ENCODE measurements at regions not wholly inside any gene's neighbourhood (a gene's known extent, or its start where the extent isn't known, plus 50 kb on each side); places are given as distances from the start of the nearest gene placed in this dataset.
"Not testable (repeated sequence)": the region's sequence is repeated elsewhere in the genome, so short reads cannot be mapped to it uniquely, and the experiment has no call there.

- no peak overlapping the region for H3K4me3 Mint-ChIP-seq (ENCODE audit: unreplicated experiment)
- peaks cover under 1% of the 10 kb centered on the region for H3K27me3 Mint-ChIP-seq (ENCODE audit: low read depth, unreplicated experiment)
- peaks cover 6% of the 10 kb centered on the region for H3K9me3 Mint-ChIP-seq (ENCODE audit: unreplicated experiment)
- DNase-seq (ENCODE audit: low read depth) (no peak), FAIRE-seq (no peak)
- H2AFZ ChIP-seq (ENCODE audit: low read depth, low read length): no peak overlapping the region
- H3K4me1 ChIP-seq (ENCODE audit: insufficient read depth, low read length): no peaks in the 10 kb centered on the region
- no peaks in the 10 kb centered on the region for H3K36me3 ChIP-seq (ENCODE audit: insufficient read depth, low read length)
- H3K27ac Mint-ChIP-seq (ENCODE audit: unreplicated experiment): no peak overlapping the region
- no peak overlapping the region for H3K4me2 ChIP-seq (ENCODE audit: low read length)
- no peak overlapping the region for H3K4me3 ChIP-seq (ENCODE audit: insufficient read depth, low read depth, low read length)
- H3K27ac ChIP-seq (ENCODE audit: low read depth, low read length): no peak overlapping the region
- H3K4me1 Mint-ChIP-seq (ENCODE audit: low read depth, unreplicated experiment): peaks cover 3% of the 10 kb centered on the region
- no peaks in the 10 kb centered on the region for H3K27me3 ChIP-seq (ENCODE audit: insufficient read depth, low read length)
- TF ChIP-seq EZH2 (IDR thresholded peaks at IDR 0.05; ENCODE audit: insufficient read depth, low read length): no peak
- no peak for TF ChIP-seq CTCF (IDR thresholded peaks at IDR 0.05; ENCODE audit: insufficient read depth, low read depth, low read length)
- no peaks in the 10 kb centered on the region for H3K36me3 Mint-ChIP-seq (ENCODE audit: low read depth, unreplicated experiment)
- no peaks in the 10 kb centered on the region for H3K79me2 ChIP-seq (ENCODE audit: insufficient read depth, low read length)
- no peak overlapping the region for H3K9ac ChIP-seq (ENCODE audit: low read length)
- no peaks in the 10 kb centered on the region for H4K20me1 ChIP-seq (ENCODE audit: insufficient read depth, low read length)
- no peaks in the 10 kb centered on the region for H3K9me3 ChIP-seq (ENCODE audit: insufficient read depth, low read depth, low read length)
Observed at GRCh38 chr2:103183061-103183460, 421.2 kb downstream of the TMEM182 start.

GRCh38 chr2:103196802-103197201 is 435.0 kb downstream of the TMEM182 start:
- H3K27me3 ChIP-seq (ENCODE audit: insufficient read depth, low read length): no peaks in the 10 kb centered on the region
- no peak overlapping the region for H3K4me3 Mint-ChIP-seq (ENCODE audit: unreplicated experiment)
- peaks cover 2% of the 10 kb centered on the region for H3K9me3 Mint-ChIP-seq (ENCODE audit: unreplicated experiment)
- H3K9ac ChIP-seq (ENCODE audit: low read length): no peak overlapping the region
- no peak for TF ChIP-seq CTCF (IDR thresholded peaks at IDR 0.05; ENCODE audit: insufficient read depth, low read depth, low read length)
- TF ChIP-seq EZH2 (IDR thresholded peaks at IDR 0.05; ENCODE audit: insufficient read depth, low read length): no peak
- H4K20me1 ChIP-seq (ENCODE audit: insufficient read depth, low read length): no peaks in the 10 kb centered on the region
- H3K9me3 ChIP-seq (ENCODE audit: insufficient read depth, low read depth, low read length): no peaks in the 10 kb centered on the region
- no peaks in the 10 kb centered on the region for H3K79me2 ChIP-seq (ENCODE audit: insufficient read depth, low read length)
- H3K27ac Mint-ChIP-seq (ENCODE audit: unreplicated experiment): no peak overlapping the region
- H3K27me3 Mint-ChIP-seq (ENCODE audit: low read depth, unreplicated experiment): no peaks in the 10 kb centered on the region
- H3K4me2 ChIP-seq (ENCODE audit: low read length): no peak overlapping the region
- DNase-seq (ENCODE audit: low read depth) (no peak), FAIRE-seq (no peak)
- H3K4me1 Mint-ChIP-seq (ENCODE audit: low read depth, unreplicated experiment): no peaks in the 10 kb centered on the region
- H2AFZ ChIP-seq (ENCODE audit: low read depth, low read length): no peak overlapping the region
- no peaks in the 10 kb centered on the region for H3K4me1 ChIP-seq (ENCODE audit: insufficient read depth, low read length)
- H3K4me3 ChIP-seq (ENCODE audit: insufficient read depth, low read depth, low read length): no peak overlapping the region
- no peaks in the 10 kb centered on the region for H3K36me3 ChIP-seq (ENCODE audit: insufficient read depth, low read length)
- H3K36me3 Mint-ChIP-seq (ENCODE audit: low read depth, unreplicated experiment): no peaks in the 10 kb centered on the region
- no peak overlapping the region for H3K27ac ChIP-seq (ENCODE audit: low read depth, low read length)

GRCh38 chr2:103200774-103201173 is 438.9 kb downstream of the TMEM182 start:
- H3K9me3 ChIP-seq (ENCODE audit: insufficient read depth, low read depth, low read length); H3K27me3 Mint-ChIP-seq (ENCODE audit: low read depth, unreplicated experiment); H4K20me1 ChIP-seq (ENCODE audit: insufficient read depth, low read length); FAIRE-seq; H3K27ac Mint-ChIP-seq (ENCODE audit: unreplicated experiment); H2AFZ ChIP-seq (ENCODE audit: low read depth, low read length); DNase-seq (ENCODE audit: low read depth); H3K4me2 ChIP-seq (ENCODE audit: low read length); H3K27me3 ChIP-seq (ENCODE audit: insufficient read depth, low read length); H3K4me1 ChIP-seq (ENCODE audit: insufficient read depth, low read length); H3K27ac ChIP-seq (ENCODE audit: low read depth, low read length); H3K9ac ChIP-seq (ENCODE audit: low read length); H3K79me2 ChIP-seq (ENCODE audit: insufficient read depth, low read length); H3K4me3 Mint-ChIP-seq (ENCODE audit: unreplicated experiment); H3K4me3 ChIP-seq (ENCODE audit: insufficient read depth, low read depth, low read length); H3K9me3 Mint-ChIP-seq (ENCODE audit: unreplicated experiment); H3K36me3 Mint-ChIP-seq (ENCODE audit: low read depth, unreplicated experiment); H3K4me1 Mint-ChIP-seq (ENCODE audit: low read depth, unreplicated experiment); H3K36me3 ChIP-seq (ENCODE audit: insufficient read depth, low read length): not testable (repeated sequence)

Measured in astrocyte (in vitro differentiated cells and primary cell).